ENCODE measurements at regions not wholly inside any gene's neighbourhood (a gene's known extent, or its start where the extent isn't known, plus 50 kb on each side); places are given as distances from the start of the nearest gene placed in this dataset.
"Not testable (repeated sequence)": the region's sequence is repeated elsewhere in the genome, so short reads cannot be mapped to it uniquely, and the experiment has no call there.

DNA sequence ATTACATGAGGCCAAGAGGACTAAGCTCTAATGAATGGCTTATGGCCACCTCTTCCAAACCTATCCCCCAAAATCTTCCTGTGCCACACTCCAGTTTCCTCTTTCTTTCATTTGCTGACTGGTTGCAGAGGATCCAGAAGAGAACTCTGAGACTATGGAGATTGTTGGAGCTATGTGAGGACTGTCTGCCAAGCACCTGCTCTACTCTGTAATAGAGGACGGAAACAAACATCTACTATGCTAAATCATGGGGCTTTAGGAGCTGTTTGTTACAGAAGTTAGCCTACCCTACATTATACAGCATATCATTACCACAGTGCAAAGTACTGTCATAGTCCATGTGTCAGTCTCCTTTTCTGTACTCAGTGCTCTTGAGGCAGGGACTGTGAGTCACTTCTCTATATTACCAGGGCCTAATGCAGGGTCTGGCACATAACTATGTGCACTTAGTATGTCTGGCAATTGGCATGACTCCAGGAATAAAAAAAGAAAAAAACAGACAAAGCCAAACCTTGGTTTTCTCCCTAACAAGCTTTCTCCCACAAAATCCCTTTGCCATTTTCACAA is 95.1 kb downstream of the RPAP3 start:
- no peak for DNase-seq

DNA sequence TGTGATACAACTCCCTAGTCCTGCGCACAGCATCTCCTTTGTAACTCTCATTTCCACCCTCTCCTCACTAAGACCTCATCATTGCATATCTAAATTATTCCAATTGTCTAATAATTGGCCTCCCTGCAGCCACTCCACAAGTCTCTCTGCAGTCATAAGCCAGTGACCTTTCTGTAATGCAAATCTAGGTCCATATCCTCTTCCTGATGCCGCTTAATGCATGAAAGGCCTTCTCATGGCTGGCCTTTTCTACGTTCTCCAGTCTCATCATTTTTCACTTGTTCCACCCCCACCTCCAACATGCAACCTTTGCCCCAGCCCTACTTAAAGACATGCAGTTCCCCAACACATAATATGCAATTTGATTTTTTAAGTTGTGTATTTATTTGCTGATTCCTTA is 96.0 kb downstream of the RPAP3 start:
- no peak for DNase-seq

DNA sequence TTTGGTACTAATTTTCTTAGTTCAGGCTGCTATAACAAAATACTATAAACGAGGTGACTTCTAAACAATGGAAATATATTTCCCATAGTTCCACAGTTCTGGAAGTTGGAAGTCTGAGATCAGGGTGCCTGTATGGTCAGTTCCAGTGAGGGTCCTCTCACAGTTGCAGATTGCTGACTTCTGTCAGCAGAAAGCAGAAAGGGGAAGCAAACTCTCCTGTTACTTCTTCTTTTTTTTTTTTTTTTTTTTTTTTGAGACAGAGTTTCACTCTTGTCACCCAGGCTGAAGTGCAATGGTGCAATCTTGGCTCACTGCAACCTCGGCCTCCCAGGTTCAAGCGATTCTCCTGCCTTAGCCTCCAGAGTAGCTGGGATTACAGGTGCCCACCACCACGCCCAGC is 97.2 kb downstream of the RPAP3 start:
- DNase-seq = not testable (repeated sequence)

DNA sequence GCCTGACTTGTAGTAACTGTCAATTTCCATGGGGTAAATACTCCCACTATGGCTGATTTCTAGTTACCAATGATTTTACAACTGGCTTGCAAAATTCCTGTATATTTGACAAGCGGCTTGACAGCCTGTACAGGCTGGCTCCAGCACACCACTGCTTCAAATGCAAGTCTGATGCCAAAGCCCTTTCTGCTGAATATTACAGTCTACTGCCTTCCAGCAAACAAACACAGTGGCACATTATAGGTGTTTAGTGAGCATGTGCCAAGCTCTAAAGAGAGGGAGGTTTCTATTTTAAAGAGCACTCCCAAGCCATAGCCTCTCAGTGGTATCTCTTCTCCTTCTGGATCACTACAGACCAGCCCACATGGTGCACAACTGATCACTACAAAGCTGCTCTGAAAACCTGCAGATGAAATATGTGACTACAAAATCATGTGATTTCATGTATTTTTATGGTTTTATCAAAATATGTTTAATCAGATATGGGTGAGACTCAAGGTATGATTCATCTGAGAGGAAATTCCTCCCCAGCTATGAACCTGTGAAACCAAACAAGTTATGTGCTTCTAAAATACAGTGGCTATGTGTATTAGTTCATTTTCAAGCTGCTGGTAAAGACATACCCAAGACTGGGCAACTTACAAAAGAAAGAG is 101.5 kb downstream of the RPAP3 start:
- no peak for DNase-seq

DNA sequence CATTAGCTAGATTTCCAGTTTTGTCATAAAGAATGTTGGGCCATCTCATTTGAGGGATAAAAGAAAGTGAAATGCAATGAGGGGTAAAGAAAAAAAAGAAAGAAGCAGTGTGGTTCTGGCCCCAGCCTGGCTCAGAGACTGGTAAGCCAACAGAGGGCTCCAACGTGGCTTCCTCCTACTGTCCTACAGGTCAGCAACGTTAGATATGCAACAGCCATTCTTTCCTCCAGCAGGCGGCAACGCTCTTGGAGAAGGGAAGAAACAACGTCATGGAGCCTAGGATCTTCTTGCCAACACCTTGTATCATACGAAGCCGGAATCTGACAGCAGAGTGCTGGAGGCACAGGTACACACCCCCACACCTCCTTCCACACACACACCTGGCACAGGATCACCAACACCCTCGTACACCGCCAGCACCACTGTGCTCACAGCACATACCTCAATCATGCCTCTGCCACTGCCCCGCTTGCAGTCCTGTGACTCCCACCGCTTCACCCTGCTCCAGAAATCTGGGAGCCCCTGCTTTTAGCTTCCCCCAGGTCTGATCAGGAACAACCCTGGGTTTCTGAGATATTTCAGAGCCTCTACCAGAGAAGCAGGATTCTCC is 102.8 kb downstream of the RPAP3 start:
- no peak for DNase-seq

DNA sequence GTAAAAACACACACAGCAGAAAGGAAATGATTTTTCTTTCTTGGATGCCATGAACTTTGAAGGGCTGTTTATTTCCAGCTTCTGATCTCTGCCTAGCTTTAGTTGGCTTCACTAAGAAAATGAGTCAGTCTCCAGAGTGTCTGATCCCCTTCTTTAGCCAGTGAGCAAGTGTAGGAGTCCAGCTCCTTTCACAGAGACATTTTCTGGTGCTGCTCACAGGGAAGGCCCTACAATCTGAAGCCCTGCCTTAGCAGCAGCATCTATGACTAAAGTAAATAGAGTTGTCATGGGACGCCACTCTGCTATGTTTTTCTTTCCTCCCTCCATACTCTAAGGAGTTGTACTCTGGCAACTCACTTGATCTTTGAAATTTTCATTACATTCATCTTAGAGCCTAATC is 103.5 kb downstream of the RPAP3 start:
- no peak for DNase-seq

DNA sequence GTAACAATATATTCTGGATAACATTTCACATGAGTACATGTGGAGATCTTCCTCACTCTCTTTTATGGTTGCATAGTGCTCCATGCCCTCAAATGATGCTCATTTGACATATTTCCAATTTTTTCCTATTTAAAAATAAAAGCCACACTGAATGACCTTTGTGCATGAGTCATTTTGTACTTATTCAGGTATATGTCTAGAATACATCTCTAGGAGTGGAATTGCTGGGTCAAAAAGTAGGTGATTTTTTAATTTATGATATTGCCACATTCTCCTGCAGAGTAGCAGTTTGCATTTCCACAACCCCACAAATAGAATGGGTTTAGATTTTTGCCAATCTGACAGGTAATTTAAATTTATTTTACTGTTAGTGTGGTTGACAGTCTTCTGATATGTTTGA is 104.8 kb downstream of the RPAP3 start:
- no peak for DNase-seq

DNA sequence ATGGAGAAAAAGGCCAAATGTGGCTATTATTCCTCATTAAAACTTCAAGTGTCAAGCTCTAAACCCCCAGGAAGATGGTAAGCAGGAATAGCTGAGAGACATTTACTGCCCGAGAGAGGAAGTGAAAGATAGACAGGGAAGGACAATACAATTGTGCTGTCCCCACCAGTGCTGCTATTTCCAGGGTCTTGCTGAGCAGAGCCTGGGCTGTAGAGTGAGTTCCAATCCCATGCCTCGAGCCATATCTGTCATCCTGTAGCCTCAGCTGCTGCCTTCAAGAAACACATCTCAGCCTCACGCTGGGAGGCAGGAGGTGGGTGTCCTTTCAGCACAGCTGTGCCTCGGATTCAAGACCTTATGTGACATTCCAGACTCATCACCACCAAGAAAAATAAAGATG is 114.0 kb downstream of the RPAP3 start:
- no peak for DNase-seq

DNA sequence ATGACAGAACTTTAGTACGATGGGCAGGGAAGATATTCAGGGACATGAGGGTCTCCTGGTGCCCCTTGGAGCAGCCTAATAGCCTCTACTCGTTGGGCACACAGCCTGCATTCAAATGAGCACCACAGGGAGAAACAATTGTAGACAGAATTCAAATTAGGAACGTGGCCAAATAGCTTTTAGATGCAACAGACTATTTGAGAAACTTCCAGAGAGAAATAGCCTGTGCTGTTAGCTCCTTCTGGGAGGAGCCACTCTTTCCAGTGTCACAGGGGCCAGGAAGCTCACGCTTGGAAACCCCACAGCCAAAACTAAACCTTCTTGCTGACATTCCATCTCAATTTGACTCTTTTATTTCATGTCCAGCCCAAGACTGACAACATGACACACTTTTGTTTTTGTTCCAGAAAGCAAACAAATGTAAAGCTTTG is 114.5 kb downstream of the RPAP3 start:
- no peak for DNase-seq

DNA sequence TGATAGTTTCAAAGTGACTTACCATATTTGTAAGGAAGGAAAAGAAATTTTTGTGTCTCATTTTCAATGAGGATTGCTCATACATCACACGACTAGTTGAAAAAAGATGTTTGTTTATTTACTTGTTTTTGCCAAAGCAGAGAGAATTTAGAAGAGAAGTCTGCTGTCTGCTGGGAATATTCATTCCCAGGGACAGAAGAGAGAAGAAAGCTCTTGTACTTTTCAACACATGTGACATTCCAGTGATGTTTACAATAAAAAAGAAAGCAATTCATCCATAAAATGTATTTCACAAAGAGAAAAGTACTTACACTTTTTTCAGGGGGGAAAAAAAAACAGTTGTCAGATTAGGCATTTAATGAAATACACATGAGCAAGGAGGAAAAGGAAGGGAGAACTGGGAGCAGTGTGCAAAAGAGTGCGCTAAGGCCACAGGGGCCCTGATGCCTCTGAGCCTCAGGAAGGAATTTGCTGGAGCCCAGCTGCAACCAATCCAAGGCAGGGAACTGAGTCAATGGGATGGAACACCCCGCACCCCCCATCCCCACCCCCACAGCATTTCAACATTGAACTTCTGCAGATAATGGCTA is 115.0 kb downstream of the RPAP3 start:
- DNase-seq = no peak

DNA sequence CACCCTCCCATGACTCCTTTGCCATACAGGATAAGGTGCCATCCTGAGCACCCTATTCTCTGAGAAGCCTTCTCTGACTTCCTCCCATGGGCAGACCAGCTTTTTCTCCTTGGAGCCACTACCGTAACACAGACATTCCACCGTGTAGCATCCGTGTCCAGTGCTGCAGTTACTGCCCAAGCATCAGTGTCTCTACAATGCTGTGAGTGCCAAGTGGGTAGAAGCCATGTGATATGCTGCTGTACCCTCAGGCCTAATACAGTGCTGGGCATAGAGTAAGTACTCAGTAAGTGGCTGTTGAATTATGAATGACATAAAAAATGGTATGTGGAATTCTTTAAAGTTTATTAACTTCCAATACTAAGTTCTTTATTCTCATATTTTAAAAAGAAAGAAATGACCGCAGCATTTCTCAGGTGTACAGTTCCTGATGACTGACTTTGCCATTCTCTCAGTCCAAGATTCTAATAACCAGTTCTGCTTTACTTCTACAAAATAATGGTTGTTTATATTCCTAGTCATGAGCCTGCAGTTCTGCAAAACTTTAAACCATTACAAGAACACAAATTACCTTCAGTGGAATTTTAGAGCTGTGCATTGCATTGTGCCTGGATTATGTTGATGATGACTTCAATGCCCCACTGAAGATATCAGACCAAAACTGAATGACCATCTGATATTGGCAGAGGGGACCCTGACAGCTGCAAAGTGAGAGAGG is 118.7 kb downstream of the RPAP3 start:
- no peak for DNase-seq

DNA sequence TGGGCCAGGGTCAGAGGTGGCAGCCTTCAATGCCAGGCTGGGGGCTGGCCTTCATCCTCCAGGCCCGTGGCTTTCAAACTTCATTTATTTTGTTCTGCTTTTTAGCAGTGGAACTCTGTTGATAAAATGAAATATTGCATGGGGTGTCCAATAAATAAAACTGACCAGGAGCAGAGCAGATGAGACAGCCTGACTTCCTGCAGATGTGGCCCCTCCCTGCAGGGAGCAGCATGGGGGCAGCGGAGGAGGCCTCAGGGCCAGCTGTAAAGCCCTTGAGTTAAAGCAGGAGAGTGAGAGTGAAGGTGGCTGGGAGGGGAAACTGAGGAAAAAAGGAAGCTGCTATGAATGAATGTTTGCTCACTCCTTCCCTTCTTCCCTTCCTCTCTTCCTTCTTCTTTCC is 120.3 kb downstream of the RPAP3 start:
- no peak for DNase-seq

DNA sequence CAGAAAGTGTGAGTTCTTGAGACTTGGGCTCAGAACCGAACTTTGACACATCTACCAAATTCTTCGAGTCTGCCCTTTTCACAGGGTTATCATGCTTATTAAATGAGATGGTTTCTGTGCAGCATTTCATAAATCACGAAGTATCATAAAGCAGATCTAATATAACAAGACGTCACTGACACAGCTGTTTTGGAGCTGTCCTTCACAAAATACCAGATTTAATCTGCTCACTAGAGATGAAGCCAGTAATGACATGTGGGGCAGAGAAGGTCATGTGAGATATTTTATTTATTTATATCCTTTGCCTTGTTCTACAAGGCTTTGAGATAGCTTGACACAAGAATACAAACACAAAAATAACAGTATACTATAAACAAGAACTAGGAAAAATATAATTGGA is 127.0 kb downstream of the RPAP3 start:
- DNase-seq = no peak

DNA sequence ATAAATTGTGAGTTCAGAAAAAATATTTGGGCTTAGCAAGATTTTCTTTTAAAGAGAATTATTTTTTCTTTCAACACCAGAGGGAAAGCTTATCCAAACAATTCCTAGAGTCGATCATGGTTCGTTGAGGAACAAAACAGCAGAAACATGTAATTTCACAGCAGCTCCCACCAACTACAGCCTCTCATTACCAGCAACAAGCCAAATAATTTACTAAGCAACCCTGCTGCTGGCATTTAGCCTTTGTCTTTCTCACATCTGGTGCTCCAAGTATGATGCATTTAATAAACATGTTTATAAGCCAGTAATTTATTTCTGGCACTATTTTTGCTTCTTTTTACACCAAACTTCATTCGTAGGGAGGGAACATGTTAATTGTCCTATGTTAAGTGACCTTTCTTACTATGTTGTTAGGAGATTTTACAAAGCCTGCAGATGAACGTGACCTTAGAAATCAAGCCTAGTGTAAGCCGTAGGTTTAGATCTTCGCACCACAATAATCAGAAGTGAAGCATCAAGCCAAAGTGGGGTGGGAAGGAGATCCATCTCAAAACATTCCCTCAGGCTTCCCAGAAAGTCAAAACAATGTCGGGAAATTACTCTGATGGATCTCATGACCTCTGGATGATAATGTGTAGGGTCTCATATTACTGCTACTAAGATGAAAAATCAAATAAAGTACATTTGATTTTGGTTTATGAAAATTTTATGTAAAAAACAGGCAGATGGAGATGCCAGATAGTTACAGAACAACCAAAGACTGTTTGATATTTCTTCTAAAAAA is 128.4 kb downstream of the RPAP3 start:
- DNase-seq = peak; percentile 78

DNA sequence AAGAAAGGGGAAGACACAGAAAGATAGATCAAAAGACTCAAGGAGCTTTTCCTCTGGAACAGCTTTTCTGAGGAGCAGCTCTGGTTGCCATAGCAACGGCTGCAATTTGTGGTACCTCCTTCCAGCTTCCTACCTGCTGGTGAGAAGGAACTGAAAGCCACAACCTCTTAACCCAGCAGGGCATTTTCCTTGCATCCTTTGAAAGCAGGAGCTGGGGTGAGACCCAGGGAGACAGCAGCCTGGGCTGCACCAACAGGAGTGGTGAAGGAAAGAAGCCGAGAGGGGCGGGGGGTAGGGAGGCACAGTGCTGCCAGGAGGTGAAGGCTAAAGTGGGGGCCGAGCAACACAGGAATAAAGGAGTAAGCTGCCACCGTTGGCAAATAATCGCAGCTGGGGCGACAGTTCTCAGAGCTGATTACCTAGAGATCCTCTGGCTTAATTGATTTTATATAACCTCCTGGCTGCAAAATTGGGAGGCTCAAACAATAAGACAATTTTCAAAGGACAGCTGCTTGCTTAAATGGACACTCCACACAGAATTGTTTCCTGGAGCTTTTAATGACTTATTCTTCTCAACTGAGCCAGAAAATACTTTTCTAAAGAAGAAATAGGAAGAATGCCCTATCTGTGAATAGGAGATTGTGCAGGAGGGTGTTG is 129.4 kb downstream of the RPAP3 start:
- peak; percentile 91 for DNase-seq

DNA sequence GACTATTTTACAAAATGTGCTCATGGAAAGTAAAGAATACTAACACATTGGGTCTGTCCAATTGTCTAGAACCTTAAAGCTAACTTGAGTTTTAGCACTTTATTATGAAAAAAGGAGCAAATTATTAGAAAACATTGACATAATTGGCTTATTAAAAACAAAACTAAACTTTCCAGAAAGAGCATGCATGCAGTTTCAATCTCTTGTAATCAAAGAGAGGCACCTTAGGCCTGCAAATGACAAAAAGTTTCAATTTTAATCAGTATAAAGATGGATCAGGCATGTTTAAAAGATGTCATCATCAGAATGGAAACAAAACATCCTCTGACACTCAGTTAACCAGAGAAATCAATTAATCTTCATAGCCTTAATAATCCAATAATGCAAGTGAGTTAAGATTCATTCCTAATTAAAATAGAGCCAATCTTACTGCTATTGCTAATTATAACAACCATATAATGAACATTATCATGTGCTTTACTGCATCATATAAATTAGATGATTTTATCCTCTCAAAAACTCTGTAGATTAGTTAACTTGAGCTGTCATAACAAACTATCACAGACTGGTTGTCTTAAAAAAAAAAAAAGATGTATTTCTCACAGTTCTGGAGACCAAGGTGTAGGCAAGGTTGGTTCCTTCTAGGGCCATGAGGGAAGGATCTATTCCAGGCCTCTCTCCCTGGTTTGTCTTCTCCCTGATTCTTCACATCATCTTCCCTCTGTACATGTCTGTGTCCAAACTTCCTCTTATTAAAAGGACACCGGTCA is 131.4 kb downstream of the RPAP3 start:
- DNase-seq = no peak

DNA sequence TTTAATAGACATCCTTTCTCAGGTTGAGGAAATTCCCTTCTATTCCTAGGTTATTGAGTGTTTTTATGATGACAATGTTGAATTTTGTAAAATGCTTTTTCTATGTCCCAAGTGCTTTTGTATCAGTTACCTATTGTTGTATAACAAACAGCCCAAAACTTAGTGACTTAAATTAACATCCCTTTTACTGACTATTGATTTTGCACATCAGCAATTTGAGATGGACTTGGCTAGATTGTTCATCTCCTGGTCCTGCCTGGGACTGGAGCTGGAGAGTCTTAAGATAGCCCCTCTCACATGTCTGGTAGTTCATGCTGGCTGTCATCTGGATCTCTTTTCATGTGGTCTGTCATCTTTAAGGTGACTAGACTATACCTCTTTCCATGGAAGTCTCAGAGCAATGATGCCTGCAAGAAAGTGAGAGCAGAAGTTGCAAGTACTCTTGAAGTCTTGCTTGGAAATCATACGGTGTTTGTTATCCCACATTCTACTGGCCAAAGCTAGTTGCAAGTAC is 132.6 kb downstream of the RPAP3 start:
- DNase-seq = no peak

DNA sequence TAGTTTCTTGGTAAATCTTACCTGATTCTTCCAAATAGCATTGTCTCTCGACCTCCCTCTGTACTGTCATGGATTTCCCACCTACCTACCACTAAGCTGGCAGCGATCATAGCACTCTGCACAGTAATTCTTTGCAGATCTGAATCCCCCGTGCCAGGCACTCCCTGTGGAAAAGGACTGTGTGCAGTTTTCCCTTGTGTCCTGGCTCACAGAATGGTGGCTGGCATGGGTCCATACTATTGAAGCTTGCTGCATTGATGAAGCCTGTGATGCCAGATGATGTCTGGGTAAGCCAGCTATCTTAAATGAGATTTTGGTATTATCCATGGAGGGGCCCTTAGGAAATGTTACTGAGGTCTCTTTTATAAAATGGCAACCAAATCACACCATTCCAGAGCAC is 135.7 kb downstream of the RPAP3 start:
- no peak for DNase-seq

DNA sequence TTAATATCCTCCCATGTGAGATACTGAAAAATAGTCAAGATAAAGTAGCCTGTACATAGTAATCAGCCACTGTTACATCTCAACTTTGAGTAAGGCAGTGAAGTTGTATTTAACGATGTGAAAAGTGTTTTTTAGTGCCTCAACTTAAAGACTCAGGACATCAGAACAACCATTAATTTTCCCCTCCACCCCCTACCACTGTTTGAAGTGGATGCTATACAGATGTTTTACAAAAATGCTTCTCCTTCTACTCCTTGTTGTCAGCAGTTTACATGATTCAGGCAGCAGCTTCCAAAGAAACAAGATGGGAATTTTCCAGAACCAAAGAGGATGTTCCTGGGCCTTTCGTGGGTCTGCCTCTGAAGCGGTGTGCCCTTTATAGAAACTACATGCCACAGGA is 143.6 kb downstream of the RPAP3 start:
- no peak for DNase-seq

DNA sequence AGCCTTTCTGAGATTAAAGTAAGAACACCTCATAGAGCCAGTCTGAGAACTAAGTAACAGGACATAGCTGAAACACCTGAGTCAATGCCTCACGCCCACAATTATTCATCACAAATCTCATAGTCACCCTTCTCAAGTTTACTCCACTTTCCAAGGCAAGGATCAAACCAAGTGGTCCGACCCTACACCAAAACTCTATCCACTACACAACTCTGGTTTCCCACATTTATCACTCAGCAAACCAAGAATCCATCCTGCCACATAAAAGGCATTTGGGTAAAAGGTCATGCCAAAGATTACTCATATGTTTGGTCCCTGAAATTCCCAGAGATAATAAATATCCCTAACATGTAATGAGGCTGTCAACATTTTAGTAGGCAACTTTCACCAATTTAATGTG is 144.1 kb downstream of the RPAP3 start:
- no peak for DNase-seq

DNA sequence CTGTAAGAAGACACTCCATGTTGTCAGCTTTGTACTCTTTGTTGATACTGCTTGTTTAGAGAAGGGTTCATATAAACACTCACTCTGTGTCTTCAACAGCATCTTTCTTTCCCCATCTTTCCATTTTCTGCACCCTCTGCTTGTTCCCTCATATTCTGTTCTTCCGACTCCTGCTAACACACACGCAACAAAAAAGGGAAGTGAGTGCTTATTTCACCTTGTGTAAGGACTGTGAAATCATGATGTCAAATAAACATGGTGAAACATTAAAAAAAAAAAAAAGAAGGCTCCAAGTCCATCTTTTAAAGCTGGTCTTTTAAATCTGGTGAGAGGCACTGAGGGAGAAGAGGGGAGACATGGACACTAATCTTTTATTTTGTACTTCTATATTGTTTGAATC is 145.4 kb downstream of the RPAP3 start:
- DNase-seq = no peak
